SKM-1 treated with dmso at 0.1 percent for 144 hours (cell line): ENCODE measurements at regions not wholly inside any gene's neighbourhood (a gene's known extent, or its start where the extent isn't known, plus 50 kb on each side); places are given as distances from the start of the nearest gene placed in this dataset.
"Not testable (repeated sequence)": the region's sequence is repeated elsewhere in the genome, so short reads cannot be mapped to it uniquely, and the experiment has no call there.

Experiments
- DNase-seq: peaks from one replicate; lab custom pipeline; 2025; ENCODE audit not compliant: unreplicated experiment; lab: John Stamatoyannopoulos, UW

DNA sequence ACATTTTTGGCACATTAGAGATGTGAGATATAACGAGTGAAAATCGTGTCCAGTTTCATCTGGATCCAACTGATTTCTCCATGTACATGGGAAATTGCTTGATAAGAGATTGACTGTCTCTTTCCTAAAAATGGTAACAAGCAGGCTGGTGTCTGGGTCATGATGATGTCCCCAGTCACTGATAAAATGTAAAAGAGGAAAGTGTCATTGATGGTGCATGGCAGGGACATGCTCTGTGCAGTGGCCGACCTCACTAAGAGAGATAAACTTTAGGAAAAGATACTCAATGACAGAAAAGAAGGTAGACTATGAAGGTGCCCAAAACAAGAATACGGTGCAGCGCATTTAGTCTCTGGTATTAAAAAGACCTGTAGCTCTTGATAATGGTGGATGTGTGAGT lies 1517.5 kb downstream of the RPIA start:
- no peak for DNase-seq

GRCh38 chr2:90209806-90210205 lies 1518.3 kb downstream of the RPIA start:
- no peak for DNase-seq

GRCh38 chr2:90215880-90216279 lies 1524.4 kb downstream of the RPIA start:
- not testable (repeated sequence) for DNase-seq

DNA sequence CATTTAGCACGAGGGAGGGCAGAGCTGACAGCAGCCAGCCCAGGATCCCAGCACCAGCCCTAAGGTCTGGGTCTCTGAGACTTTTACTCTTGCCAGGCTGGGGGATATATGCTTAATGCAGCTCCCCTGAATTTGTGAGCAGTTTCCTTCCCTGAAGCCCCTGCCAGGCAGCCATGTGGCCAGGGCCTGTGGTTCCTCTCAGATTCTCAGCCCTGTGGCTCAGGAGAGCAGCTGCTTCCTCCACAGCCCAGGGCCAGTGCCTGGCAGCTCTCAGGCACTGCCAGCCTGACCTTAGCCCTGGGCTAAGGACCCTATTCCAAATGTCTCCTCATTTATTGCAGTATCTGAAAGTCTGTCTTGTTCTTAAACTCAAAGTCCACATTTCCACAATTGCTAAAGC lies 1525.3 kb downstream of the RPIA start:
- DNase-seq, result not testable (repeated sequence)

GRCh38 chr2:90218534-90218933 lies 1527.1 kb downstream of the RPIA start:
- DNase-seq, result not testable (repeated sequence)

DNA sequence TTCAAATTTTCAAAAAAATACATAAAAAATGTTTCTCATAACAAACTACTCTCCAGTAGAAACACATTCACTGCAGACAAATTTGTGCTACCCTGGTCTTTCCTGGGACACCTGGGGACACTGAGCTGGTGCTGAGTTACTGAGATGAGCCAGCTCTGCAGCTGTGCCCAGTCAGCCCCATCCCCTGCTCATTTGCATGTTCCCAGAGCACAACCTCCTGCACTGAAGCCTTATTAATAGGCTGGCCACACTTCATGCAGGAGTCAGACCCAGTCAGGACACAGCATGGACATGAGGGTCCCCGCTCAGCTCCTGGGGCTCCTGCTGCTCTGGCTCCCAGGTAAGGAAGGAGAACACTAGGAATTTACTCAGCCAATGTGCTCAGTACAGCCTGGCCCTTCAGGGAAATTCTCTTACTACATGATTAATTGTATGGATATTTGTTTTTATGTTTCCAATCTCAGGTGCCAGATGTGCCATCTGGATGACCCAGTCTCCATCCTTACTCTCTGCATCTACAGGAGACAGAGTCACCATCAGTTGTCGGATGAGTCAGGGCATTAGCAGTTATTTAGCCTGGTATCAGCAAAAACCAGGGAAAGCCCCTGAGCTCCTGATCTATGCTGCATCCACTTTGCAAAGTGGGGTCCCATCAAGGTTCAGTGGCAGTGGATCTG lies 1529.3 kb downstream of the RPIA start:
- DNase-seq, result not testable (repeated sequence)

GRCh38 chr2:90221300-90221651 lies 1529.8 kb downstream of the RPIA start:
- no peak for DNase-seq

GRCh38 chr2:90224767-90225166 lies 1533.3 kb downstream of the RPIA start:
- DNase-seq, result not testable (repeated sequence)

- not testable (repeated sequence) for DNase-seq
These were observed 1535.1 kb downstream of the RPIA start for GRCh38 chr2:90226465-90227072.

- DNase-seq, result not testable (repeated sequence)
These were observed 1539.7 kb downstream of the RPIA start for GRCh38 chr2:90231199-90231598.

GRCh38 chr2:90235452-90235851 lies 1544.0 kb downstream of the RPIA start:
- DNase-seq, result not testable (repeated sequence)

DNA sequence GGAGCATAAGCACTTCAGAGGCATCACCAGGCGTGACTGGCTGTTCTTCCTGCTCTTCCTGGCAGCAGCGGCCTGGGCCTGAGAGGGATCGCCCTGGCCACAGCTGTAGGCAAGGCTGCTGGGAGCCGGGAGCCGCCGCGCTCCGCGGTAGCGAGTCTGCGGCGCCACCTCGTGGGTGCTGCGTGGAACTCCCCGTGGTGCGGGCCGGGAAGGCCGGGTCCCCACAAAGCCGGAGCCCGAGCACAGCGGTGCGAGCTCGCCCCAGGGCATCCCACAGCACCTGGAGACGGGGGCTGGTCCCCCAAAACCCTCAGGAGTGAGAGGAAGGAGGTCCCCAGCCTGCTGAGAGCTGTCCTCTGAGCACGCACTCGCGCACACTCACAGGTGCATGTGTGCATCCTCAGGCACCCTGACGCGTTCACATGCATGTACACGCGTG lies 1546.5 kb downstream of the RPIA start:
- DNase-seq, result not testable (repeated sequence)

- DNase-seq, result not testable (repeated sequence)
These were observed 1547.2 kb downstream of the RPIA start for GRCh38 chr2:90238505-90239230.

DNA sequence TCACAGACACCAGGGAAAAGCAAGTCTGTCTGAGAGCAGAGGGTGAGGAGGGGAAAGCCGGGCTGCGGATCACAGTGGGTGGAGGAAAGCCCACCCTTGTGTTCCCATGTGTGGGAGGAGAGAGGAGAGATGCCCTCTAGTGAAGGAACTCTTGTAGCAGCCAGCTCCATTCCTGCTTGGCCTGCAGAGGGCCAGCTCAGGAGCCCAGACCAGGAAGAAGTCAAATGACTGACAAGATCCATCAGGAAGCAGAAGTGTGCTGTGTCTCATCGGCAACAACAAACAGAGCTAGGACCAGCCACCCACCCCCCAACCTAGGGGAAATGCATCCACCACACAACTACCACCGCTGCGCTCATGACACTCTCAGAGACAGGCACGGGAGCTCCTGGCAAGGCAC lies 1548.3 kb downstream of the RPIA start:
- DNase-seq, result not testable (repeated sequence)

DNA sequence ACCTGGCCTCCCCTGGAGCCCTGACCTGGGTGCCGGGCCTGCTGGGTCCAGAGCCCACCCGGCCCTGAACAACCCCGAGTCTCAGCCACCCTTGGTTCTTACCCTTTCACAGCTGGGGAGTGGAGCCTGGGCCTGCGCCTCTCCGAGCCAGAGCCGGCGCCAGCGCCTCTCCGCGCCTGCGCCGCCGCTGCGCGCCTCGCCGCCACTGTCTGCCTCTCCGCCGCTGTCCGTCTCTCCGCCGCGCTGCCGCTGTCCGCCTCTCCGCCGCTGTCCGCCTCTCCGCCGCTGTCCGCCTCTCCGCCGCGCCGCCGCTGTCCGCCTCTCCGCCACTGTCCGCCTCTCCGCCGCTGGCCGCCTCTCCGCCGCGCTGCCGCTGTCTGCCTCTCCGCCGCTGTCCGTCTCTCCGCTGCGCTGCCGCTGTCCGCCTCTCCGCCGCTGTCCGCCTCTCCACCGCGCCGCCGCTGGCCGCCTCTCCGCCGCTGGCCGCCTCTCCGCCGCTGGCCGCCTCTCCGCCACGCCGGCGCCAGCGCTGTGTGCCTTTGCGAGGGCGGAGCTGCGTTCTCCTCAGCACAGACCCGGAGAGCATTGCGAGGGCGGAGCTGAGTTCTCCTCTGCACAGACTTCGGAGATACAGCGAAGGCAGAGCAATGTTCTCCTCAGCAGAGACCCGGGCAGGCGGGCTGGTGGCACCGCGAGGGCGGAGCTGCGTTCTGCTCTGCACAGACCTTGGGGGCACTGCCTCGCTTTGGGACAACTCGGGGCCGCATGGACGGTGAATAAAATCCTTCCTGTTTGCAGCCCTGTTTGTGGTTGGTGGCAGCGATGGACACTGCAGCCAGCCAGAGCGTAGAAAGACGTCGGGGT lies 1553.7 kb downstream of the RPIA start:
- not testable (repeated sequence) for DNase-seq

DNA sequence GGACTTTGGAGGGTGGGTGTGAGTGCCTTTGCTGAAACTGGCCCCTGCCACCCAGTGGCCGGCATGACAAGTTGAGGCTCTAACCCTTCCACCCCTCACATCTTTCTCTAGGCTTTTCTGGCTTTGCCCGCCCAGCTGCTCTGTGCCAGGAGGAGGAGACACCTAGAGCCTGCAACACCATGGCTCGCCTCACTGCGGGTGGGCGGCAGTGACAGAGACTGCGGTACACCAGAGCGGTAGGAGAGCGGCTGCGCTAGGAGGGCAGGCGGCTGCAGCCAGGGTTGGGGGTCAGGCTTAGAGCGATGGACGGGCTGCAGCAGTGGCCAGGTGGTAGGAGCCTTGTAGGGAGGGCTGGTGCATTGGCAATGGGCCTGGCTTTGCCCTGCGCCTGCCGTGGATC lies 1556.9 kb downstream of the RPIA start:
- DNase-seq, result not testable (repeated sequence)

DNA sequence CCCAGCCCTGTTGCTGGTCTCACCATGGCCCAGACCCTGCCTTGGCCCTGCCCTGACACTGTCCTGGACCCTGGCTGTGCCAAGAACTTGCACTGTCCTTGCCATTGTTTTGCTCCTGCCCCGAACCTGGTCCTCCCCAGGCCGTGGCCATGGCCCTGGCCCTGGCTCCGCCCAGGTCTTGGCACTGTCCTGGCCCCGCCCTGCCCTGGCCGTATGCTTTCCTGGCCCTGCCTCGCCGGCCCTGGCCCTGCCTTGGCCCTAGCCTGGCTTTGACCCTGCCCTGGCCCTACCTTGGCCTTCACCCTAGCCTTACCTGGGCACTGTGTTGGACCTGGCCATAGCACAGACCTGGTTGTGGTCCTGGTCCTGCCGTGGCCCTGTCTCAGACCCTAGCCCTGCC lies 1558.9 kb downstream of the RPIA start:
- not testable (repeated sequence) for DNase-seq

GRCh38 chr2:90251576-90251975 lies 1560.1 kb downstream of the RPIA start:
- DNase-seq, result not testable (repeated sequence)

GRCh38 chr2:90253306-90253705 lies 1561.8 kb downstream of the RPIA start:
- DNase-seq, result not testable (repeated sequence)

GRCh38 chr2:90266888-90267287 lies 1575.4 kb downstream of the RPIA start:
- DNase-seq, result not testable (repeated sequence)

DNA sequence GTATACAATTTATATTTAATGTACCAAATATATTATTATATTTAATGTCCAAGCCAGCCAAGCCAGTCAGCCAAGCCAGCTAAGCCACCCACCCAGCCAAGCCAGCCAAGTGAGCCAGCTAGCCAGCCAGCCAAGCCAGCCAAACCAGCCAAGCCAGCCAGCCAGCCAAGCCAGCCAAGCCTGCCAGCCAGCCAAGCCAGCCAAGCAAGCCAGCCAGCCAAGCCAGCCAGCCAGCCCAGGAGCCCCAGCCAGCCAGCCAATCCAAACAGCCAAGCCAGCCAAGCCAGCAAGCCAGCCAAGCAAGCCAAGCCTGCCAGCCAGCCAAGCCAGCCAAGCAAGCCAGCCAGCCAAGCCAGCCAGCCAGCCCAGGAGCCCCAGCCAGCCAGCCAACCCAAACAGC lies 1596.3 kb downstream of the RPIA start:
- not testable (repeated sequence) for DNase-seq
